ENCODE measurements at regions not wholly inside any gene's neighbourhood (a gene's known extent, or its start where the extent isn't known, plus 50 kb on each side); places are given as distances from the start of the nearest gene placed in this dataset.

DNA sequence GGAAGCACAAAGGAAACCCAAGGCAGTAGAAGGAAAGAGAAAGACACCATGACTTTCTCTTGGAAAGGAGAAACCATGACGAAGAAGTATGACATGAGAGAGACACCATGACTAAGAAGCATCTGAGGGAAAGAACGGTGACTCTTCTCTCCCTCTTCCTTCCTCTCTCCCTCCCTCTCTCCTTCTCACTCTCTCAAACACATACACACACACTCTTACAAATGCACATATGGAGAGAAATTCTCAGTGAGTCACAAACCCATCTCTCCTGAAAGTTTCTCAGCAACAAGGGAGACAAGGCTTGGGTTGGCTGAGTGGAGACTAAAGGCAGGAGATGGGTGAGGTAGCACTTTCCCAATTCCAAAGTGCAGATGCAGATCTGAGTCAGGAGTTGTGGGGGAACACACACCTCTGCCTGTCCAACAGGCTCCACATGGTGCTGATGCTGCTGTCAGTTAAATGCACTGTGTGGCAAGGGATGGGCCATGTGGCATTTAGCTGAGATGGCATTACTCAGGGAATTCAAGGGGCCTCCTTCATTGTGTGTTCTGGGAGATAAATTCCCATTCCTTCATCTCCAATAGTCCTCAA is 336.7 kb upstream of the C16orf82 start:
- no peak for DNase-seq

DNA sequence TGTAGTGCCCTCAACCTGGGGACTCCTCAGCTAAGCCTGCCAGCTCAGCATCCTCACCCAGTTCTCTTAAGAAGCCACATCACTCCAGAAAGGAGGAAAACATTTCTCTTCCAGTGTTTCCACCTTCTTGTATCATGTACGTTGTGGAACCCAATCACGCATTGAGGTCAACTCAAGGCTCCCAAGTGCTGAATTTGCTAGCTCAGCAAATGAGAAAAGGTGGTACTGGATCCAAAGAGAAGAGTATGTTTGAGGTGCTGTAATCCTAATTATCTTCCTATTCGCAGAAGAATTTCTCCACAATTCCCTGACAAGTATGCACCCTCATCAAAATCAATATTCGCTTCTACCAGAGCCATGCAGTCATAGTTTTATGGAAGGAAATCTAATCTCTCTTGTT is 335.0 kb upstream of the C16orf82 start:
- DNase-seq: no peak

DNA sequence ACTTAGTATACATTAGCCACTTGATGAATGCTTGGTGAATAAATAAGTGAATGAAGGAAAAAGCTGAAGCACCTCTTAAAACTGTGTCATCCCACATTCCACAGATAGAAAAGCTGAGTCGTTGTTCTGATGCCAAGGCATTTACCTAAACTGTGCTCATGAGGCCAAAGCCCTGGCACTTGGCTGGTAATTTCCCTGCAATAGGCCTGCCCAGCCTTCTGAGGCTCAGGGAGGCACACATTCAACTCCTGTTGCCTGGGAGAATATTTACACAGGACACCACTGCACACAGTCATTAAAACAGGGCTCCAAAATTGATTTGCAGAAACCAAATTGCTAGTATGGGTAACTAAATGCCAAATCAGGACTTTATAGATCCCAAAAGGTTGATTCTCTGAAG is 333.0 kb upstream of the C16orf82 start:
- DNase-seq: no peak

DNA sequence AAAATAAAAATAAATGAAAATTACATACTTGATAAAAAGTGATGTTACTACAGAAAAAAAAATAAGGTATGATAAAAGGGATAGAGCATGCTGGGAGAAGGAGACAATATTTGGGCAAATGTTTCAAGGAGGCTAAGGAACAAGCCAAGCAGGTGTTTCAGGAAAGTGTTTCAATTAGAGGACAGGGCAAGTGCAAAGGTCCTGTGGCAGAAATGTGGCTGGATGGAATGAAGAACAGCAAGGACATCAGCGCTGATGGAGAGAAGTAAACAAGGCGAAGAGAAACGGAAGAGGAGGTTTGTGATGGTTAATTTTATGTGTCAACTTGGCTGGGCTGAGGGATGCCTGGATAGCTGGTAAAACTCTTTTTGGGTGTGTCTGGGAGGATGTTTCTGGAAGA is 331.2 kb upstream of the C16orf82 start:
- no peak for DNase-seq

DNA sequence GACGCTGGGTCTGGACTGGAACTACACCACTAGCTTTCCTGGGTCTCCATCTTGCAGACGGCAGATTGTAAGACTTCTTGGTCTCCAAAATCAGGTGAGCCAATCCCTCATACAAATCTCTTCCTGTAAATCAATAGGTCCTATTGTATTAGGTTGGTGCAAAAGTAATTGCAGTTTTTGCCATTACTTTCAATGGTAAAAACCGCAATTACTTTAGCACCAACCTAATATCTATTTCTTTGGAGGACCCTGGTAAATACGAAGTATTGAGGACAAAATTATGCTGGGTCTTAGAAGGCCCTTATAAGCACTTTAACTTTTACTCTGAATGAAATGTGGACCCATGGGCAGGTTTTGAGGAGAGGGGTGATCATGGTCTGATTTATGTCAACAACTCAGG is 330.6 kb upstream of the C16orf82 start:
- DNase-seq: no peak

DNA sequence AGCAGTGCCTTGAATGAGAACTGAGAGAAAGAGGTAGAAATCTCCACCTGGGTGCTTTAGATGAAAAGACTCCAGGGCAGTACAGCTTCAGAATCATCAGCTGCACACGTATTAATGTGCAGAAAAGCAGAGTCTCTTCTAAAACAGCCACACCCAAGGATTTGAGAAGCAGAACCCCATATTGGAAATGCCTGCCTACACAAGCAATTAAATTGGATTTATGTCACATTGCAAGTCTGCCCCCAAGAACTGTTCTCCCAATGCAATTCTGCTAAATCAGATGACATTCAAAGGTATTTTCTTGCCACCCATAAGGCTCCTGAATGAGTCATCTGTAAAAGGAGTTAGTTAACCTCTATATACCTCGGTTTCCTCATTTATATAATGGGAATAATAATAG is 326.0 kb upstream of the C16orf82 start:
- no peak for DNase-seq

DNA sequence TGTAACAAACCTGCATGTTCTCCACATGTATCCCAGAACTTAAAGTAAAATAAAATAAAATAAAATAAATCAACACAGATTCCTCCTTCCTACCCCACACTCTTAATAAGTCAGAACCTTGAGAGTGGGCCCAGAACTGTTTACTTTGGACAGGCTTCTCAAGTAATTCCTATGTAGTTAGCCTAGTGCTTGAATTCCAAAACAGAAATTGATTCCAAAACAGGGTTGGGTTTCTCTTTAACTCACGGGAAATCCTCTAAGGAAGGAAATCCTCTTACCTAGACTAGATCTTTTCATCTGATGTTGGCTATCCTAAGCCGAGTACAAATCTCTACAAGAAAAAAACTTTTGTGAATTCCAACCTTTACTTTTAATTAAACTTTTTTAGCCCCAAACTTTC is 324.7 kb upstream of the C16orf82 start:
- DNase-seq: no peak

DNA sequence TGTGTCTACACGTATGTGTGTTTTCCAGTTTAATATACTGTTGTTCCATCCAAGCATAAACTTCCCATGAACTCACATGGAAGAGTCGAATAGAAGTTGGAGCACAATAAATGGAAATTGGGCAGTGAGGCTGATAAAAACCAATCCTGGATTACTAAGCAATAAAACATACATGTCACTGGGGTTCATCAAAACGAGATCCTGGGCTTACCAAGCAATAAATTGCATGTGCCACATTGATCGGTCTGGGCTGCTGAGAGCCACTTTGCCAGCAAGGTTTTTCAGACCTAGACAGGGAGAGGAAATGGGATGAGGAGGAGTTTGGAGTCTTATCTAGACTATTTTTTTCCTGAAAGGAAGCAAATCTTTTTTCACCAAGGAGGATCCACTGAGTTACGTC is 322.3 kb upstream of the C16orf82 start:
- DNase-seq: no peak

DNA sequence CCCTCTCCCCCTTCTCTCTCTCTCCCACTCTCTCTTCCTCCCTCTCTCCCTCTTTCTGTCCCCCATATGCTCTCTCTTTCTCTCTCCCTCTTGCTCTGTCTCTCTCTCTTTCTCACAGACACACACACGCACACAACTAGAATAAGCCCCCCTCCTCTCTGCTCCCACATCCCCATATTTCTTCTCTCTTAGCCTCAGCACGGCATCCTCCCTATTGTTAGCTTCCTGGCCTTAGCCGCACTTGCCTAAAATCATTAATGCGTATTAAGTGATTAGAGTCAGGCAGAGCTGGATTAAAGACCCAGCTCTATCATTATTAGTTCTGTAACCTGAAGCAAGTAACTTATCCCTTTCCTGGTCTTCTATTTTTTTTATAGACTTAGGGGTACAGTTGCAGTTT is 319.0 kb upstream of the C16orf82 start:
- DNase-seq: no peak

DNA sequence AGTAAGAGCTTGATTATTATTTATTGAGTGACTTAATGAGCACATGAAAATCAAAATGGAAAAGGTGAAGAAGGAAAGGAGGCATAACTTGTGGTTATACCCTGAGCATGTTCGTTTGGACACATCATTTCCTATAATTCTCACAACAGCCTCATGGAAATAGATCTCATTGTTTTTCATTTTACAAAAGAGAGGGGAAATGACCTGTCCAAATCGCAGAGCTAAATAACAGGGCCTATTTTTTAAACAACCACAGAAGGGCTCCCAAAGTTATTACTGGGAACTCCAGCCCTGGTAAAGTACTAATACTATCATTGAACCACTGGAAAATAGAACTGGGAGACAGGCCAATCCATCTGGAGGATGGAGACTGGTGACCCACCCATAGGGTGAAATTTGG is 317.7 kb upstream of the C16orf82 start:
- no peak for DNase-seq

DNA sequence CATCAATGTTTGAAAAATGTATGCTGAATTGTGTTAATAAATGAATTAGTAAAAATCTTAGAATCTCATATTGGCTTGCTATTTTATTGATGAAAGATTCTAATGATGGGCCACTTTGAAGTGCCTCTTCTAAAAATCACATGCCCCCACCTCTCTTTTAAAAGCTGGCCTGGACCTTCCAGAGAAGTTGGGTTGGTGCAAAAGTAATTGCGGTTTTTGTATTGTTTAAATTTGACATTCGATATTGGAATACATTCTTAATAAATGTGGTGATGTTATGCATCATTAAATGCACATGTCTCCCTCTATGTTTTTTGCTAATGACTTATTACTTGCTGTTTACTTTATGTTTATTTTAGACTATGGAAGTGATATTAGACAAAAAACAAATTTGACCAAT is 314.6 kb upstream of the C16orf82 start:
- no peak for DNase-seq

DNA sequence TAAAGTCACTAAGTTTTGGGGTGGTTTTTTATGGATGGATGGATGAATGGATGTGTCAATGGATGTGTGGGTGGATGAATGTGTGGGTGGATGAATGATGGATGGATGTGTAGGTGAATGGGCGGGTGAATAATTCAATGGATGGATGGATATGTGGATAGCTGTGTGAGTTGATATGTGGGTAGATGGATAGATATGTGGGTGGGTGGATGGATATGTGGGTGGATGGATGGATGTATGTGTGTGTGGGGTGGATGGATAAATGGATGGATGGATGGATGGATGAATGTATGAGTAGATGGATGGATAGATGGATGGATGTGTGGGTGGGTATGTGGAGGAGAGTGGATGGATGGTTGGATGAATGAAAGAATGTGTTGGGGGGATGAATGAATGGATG is 310.1 kb upstream of the C16orf82 start:
- no peak for DNase-seq

DNA sequence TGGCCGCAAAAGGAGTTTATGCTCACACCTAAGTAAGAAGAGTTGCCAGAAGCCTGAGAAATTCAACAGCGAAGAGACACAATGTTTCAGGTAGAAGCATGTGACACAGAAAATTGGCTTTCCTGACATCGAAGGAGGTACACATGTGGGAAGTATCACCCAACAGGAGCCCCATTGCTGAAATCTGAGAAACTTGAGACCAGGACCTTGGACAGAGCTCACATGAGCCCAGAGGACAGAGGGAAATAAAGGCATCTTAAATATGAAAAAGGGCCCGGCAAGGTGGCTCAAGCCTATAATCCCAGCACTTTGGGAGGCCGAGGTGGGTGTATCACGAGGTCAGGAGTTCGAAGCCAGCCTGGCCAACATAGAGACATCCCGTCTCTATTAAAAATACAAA is 304.1 kb upstream of the C16orf82 start:
- no peak for DNase-seq

DNA sequence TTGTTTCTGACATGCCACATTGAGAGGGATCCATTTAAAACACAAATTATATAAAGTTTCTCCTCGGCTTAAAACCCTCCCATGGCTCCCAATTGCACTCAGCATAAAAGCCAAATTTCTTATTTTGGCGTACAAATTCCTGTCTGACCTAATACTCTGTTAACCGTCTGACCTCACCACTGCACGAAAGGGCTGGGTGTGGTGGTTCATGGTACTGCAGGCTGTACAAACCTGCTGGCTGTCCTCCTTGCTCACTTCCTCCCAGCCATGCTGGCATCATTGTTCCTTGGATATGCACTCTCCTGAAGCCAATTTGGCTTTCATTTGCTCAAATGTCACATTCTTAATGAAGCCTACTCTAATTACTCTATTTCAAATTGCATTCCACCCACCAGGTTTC is 301.6 kb upstream of the C16orf82 start:
- no peak for DNase-seq

DNA sequence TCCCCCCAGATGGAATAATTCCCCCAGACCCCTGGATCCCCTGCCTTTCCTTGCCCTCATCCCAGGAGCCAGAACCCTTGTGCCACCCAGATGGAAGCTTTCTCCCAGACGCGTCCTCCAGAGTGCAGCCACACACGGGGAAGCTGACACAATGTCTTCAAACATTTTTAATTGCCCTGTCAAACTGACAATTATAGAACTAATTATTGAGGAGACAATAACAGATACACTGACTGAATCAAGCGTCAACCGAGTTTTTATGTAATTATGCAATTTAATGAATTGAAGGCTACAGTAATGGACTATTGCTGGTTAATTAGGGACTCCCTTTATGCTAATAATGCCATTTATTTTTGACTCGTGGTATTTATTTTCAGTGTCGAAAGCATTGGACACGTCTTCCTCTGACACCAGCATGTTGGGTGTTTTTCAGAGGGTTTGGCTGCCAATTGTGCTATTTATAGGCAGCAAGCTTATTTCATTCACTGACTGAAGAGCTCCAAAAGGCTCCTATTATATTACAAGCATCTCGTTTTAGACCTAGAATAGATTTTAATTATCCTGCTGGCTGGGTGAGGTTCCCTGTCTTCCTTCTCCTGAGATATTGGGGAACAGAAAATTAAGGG is 298.2 kb upstream of the C16orf82 start:
- peak; percentile 46 for DNase-seq

DNA sequence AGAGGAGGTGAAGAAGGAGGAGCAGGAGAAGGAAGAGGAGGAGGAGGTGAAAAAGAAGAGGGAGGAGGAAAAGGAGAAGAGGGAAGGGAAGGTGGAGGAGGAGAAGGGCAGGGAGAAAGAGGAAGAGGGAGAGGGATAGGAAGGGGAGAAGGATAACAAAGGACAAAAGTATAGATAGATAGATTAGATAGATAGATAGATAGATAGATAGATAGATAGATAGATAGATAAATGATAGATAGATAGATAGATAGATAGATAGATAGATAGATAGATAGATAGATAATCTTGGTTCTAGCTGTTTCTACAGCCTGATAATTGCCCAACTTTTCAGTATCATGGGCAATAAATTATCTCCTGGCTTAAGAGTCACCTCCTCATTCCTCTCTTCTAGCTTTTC is 296.2 kb upstream of the C16orf82 start:
- no peak for DNase-seq

DNA sequence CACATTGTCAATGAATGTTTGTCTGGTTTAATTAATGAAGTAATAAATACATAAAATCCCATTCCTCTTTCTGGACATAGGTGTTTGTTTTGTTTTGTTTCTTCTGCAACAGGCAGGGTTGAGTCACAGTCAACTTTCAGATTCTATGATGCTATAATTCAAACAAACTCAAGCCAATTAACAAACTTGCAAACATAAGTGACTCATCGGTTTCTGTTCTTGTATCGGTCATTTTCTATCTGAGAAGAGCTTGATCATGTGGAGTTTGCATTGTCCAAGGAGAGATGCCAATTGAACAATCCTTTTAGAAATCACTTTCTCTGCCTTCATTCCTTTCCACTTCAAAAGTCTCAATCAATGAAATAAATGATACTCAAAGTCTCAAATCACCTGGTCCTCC is 294.2 kb upstream of the C16orf82 start:
- no peak for DNase-seq

DNA sequence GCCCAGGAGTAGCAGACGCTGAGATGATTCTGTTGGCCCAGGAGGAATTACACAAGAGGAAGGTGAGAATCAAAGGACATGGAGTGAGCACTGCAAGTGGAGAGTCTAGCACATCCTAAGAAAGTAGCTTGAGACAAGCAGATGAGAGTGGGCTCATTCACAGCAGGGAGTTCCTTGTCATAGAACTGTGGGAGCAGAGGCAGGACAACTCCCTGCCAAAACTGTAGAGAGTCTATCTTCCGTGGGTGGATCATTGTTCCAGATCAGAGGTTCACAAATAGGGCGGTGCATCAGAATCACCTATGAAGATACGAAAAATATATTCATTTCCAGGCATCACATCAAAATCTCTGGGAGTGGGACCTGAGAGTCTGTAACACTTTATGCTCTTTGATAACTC is 288.9 kb upstream of the C16orf82 start:
- no peak for DNase-seq

DNA sequence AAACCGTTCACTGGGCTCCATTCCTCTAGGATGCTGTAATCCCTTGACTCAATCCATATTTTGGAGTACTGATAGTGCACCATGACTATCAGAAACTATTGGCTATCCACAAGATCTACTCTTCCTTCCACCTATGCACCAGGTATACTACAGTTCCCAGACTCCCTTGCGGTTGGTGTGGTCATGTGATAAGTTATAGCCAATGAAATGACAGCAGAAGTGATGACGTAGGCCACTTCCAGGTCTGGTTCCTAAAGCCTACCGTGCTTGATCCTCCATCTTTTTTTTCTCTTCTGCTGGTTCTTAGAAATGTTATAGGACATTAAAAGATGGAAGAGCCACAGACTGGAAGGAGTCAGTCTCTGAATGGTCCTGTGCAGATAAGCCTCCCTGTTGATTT is 278.8 kb upstream of the C16orf82 start:
- no peak for DNase-seq

DNA sequence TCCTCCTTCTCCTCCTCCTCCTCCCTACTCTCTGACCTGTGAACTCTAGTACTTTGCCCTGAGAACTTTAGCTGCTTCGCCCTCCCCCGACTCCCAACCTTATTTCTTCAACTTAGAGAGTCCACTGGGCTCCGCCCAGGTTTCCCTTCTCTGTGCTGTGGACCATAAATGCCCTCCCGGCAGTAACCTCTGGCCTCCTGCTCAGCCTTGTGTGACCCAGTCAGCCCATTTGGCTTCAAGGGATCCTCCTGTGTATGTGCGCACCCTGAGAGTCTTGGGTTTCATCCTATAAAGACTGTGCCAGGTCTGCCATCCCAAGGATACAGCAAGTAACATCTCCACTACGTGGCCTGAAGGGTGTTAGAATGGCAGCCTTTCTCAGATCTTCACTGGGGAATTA is 275.6 kb upstream of the C16orf82 start:
- no peak for DNase-seq

DNA sequence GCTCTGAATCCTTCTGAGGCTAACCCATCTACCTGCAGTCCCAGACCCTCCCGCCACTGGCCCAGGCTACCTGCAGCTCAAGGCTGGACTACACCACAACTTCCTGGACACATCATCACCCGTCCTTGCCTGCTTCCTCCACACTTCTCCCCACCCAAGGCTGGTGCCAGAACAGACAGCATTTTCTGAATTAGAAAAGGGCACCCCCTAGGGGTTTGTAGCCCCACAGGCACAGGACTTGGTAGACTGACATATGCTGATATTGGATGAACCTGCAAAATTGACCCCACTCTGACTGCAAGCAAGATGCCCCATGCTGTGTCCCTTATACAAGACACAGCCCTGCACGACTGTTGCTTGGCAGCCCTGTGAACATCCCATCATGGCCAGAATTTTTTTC is 271.5 kb upstream of the C16orf82 start:
- DNase-seq: peak; percentile 32

DNA sequence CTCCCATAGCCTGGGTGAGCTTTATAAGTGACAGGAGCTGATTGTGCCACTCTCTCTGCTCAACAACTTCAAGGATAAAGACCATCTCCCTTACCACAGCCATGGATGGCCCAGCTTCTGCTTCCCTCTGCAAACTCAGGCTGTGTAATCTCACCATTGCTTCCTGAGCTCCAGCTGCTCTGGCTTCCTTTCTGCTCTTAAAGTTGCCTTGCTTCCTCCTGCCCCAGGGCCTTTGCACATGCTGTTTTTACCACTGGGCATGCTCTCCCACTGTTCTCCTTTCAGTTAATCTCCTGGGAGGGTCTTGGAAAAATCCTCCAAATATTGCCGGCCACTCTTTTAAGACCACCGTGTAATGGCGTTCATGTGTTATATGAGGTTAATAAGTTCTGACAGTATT is 265.1 kb upstream of the C16orf82 start:
- no peak for DNase-seq

DNA sequence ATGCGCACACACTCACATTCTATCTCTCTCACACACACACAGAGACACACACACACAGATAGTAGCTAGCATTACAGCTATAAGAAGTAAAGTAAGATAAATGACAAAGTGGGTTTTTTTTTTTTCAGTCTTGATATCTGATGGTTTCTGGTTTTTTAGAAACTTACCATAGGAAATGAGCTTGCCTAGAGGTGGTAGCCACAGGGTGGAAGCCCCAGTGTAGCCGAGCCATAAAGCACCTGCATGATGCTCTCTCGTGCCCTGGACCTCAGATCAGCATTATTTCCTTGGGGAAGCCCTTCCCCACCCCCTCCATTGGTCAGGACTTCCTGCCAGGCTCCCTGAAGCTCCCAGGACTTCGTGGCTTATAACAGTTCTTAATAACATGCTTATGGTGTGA is 264.3 kb upstream of the C16orf82 start:
- no peak for DNase-seq

DNA sequence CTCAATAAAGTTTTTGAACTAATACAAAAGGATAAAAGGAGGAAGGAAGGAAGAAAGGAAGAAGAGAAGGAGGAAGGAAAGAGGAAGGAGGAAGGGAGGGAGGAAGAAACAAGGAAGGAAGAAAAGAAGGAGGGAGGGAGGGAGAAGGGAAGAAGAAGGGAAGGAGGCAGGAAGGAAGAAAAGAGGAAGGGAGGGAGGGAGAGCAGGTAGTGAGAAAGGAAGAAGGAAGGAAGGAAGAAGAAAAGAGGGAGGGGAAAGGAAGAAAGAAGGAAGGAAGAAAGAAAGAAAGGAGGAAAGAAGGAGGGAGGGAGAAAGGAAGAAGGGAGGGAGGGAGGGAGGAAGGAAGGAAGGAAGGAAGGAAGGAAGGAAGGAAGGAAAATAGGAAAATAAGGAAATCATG is 263.8 kb upstream of the C16orf82 start:
- no peak for DNase-seq

DNA sequence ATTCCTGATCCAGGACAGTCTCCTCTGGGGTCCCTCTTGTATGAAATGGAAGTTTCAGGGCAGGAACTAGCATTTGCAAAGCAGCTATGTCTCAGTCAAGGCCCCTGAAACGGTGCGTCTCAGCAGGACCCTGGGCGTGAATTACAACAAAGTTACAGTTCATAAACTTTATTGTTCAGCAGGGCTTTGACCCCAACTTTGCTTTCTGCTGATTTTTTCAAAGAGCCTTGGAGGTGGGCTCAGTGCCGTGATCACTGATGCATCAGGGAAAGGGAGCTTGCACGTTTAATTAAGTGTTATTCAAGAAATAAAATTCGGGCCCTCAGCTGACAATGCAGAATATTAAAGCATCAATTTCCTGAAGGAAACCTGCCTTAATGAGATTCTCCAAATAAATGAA is 260.1 kb upstream of the C16orf82 start:
- DNase-seq: no peak

DNA sequence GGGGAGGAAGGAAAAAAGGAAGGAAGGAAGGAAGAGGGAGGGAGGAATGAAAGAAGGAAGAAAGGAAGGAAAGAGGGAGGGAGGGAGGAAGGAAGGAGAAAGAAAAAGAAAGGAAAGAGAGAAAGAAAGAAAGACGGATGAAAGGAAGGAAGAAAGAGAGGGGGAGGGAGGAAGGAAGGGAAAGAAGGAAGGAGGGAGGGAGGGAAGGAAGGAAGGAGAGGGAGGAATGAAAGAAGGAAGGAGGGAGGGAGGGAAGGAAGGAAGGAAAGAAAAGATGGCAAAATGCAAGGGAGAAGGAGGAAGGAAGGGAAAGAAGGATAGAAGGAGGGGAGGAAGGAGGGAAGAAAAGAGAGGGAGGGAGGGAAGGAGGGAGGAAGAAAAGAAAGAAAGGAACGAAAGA is 257.3 kb upstream of the C16orf82 start:
- no peak for DNase-seq
